ENCODE measurements at regions not wholly inside any gene's neighbourhood (a gene's known extent, or its start where the extent isn't known, plus 50 kb on each side); places are given as distances from the start of the nearest gene placed in this dataset.

DNA sequence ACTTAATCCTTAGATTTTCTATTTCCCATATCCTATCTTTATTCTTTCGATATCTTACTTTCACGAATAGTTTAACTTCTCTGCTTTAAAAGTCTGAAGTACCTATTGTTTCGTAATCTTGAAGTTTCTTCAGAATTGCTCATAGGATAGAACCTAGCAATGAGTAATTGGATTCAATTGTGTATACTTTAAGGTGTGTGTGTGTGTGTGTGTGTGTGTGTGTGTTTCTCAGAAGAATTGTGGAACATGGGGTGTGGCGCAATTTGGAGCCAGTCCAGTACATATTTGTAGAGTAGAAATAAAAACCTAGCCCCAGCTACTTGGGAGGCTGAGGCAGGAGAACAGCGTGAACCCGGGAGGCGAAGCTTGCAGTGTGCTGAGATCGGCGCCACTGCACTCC, 897.6 kb downstream of the BCL11A start:
- Histone ChIP-seq H3K27ac (no peak overlapping the region), H3K9me2 (ENCODE audit: insufficient read depth) (no peaks in the 10 kb centered on the region), H4K20me1 (ENCODE audit: insufficient read depth) (no peaks in the 10 kb centered on the region), H3F3A (ENCODE audit: insufficient read depth, low read depth) (no peaks in the 10 kb centered on the region), H2AFZ (no peak overlapping the region), H3K4me1 (replicated peaks; ENCODE audit: insufficient read depth) (no peaks in the 10 kb centered on the region), H3K79me2 (ENCODE audit: low read depth) (no peaks in the 10 kb centered on the region), H3K4me3 (no peak overlapping the region), H3K4me2 (no peak overlapping the region), H3K36me3 (ENCODE audit: low read depth) (no peaks in the 10 kb centered on the region), H3K27me3 (ENCODE audit: insufficient read depth, low read depth) (0 out of 2 replicates have a peak, but pooled peaks cover 2% of the 10 kb centered on the region), H3K9me3 (ENCODE audit: insufficient read depth, low read depth) (no peaks in the 10 kb centered on the region)
- intact Hi-C loops (cut with micrococcal nuclease; ENCODE audit: unreplicated experiment), result no loop called here
- POLR2A ChIA-PET (ENCODE audit: unreplicated experiment), result interaction anchor here (0.8 kb wide), 1 partner anchor 447 kb away, joined by 3 read pairs; no protein-coding TSS in a partner anchor
- DNase-seq, result no peak
- TF ChIP-seq EZH2 (IDR thresholded peaks at IDR 0.05; ENCODE audit: low read depth) (no peak), CTCF (conservative IDR thresholded peaks at IDR 0.05) (no peak)
- no TSS peak for BruUV-seq (replicated peaks)
- CTCF ChIA-PET, result no interaction called here

GRCh38 chr2:59654710-59655109, 898.7 kb downstream of the BCL11A start:
- no peak for TF ChIP-seq EZH2 (IDR thresholded peaks at IDR 0.05; ENCODE audit: low read depth)
- TF ChIP-seq CTCF (conservative IDR thresholded peaks at IDR 0.05), result no peak
- intact Hi-C loops (cut with micrococcal nuclease; ENCODE audit: unreplicated experiment), result no loop called here
- POLR2A ChIA-PET (ENCODE audit: unreplicated experiment), result no interaction called here

GRCh38 chr2:59653164-59653563, 900.3 kb downstream of the BCL11A start:
- intact Hi-C loops (cut with micrococcal nuclease; ENCODE audit: unreplicated experiment), result no loop called here
- no TSS peak for BruUV-seq (replicated peaks)
- Histone ChIP-seq H3K27ac (no peak overlapping the region), H2AFZ (no peak overlapping the region), H4K20me1 (ENCODE audit: insufficient read depth) (no peaks in the 10 kb centered on the region), H3K36me3 (ENCODE audit: low read depth) (no peaks in the 10 kb centered on the region), H3K4me2 (no peak overlapping the region), H3K9me2 (ENCODE audit: insufficient read depth) (no peaks in the 10 kb centered on the region), H3K9me3 (ENCODE audit: insufficient read depth, low read depth) (no peaks in the 10 kb centered on the region), H3F3A (ENCODE audit: insufficient read depth, low read depth) (no peaks in the 10 kb centered on the region), H3K4me1 (replicated peaks; ENCODE audit: insufficient read depth) (no peaks in the 10 kb centered on the region), H3K27me3 (ENCODE audit: insufficient read depth, low read depth) (no peaks in the 10 kb centered on the region), H3K4me3 (no peak overlapping the region), H3K79me2 (ENCODE audit: low read depth) (no peaks in the 10 kb centered on the region)
- POLR2A ChIA-PET (ENCODE audit: unreplicated experiment), result no interaction called here
- no peak for TF ChIP-seq CTCF (conservative IDR thresholded peaks at IDR 0.05)
- no peak for TF ChIP-seq EZH2 (IDR thresholded peaks at IDR 0.05; ENCODE audit: low read depth)
- no peak for DNase-seq
- CTCF ChIA-PET, result no interaction called here

More at GRCh38 chr2:59654710-59655109, 898.7 kb downstream of the BCL11A start:
- no peak for DNase-seq
- Histone ChIP-seq H3K4me3 (no peak overlapping the region), H3K36me3 (ENCODE audit: low read depth) (no peaks in the 10 kb centered on the region), H3K4me1 (replicated peaks; ENCODE audit: insufficient read depth) (no peaks in the 10 kb centered on the region), H3K27ac (no peak overlapping the region), H3F3A (ENCODE audit: insufficient read depth, low read depth) (no peaks in the 10 kb centered on the region), H3K9me2 (ENCODE audit: insufficient read depth) (no peaks in the 10 kb centered on the region), H3K79me2 (ENCODE audit: low read depth) (no peaks in the 10 kb centered on the region), H4K20me1 (ENCODE audit: insufficient read depth) (no peaks in the 10 kb centered on the region), H2AFZ (no peak overlapping the region), H3K27me3 (ENCODE audit: insufficient read depth, low read depth) (no peaks in the 10 kb centered on the region), H3K9me3 (ENCODE audit: insufficient read depth, low read depth) (no peaks in the 10 kb centered on the region), H3K4me2 (no peak overlapping the region)
- no TSS peak for BruUV-seq (replicated peaks)
- CTCF ChIA-PET, result interaction anchor here (0.6 kb wide), 1 partner anchor 928 kb away, joined by 3 read pairs; no protein-coding TSS in a partner anchor

Data from PC-9 (cell line).